ENCODE measurements at regions not wholly inside any gene's neighbourhood (a gene's known extent, or its start where the extent isn't known, plus 50 kb on each side); places are given as distances from the start of the nearest gene placed in this dataset.
A peak's percentile ranks its signal among the peaks of the same experiment; 100 is the strongest.

GRCh38 chr12:93170928-93171327 lies 206.8 kb upstream of the NUDT4 start:
- Histone ChIP-seq H3K9me3 (ENCODE audit: control insufficient read depth in 2 of 2, low read length in 2 of 2) (no peaks in the 10 kb centered on the region), H3K9ac (ENCODE audit: low read length in 2 of 2) (no peak overlapping the region), H3K4me1 (ENCODE audit: control insufficient read depth, insufficient read depth, low read length) (peaks cover 34% of the 10 kb centered on the region), H3K27me3 (ENCODE audit: control insufficient read depth in 1 of 2, insufficient read depth in 2 of 2, low read length in 2 of 2) (no peaks in the 10 kb centered on the region), H3K4me3 (ENCODE audit: low read length in 2 of 2) (no peak overlapping the region), H3K36me3 (ENCODE audit: control insufficient read depth in 2 of 2, insufficient read depth in 2 of 2, low read length in 2 of 2) (no peaks in the 10 kb centered on the region), H3K27ac (ENCODE audit: low read length) (no peak overlapping the region)

DNA sequence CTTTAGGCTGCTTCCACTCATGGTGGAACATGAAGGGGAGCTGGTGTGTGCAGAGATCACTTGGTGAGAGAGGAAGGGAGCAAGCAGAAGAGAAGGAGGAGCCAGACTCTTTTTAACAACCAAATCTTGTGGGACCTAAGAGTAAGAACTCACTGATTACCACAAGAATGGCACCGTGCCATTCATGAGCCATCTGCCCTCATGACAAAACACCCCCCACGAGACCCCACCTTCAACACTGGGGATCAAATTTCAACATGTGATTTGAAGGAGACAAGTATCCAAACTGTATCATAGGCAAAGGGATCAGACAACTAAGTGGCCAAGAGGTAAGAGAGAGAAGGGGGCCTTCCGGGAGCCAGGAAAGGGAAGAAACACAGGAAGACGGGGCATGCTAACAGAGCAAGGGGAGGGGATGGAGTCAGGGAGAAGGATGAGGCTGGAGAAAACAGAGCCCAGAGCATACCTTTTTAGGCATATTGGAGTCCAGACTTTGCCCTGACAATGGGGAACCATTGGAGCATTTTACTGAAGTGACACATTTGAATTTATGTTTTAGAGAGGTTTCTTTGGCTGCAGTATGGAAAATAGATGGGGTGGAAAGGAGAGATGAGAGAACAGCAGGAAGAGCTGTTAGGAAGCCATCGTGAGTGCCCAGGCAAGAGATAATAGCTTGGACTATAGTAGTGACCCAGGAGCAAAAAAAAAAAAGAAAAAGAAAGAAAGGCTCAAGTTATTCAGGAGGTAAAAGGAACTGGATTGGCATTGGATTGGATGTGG lies 204.4 kb upstream of the NUDT4 start:
- Histone ChIP-seq H3K9ac (ENCODE audit: low read length in 2 of 2) (no peak overlapping the region), H3K36me3 (ENCODE audit: control insufficient read depth in 2 of 2, insufficient read depth in 2 of 2, low read length in 2 of 2) (no peaks in the 10 kb centered on the region), H3K27ac (ENCODE audit: low read length) (peak overlapping the region; percentile 64), H3K9me3 (ENCODE audit: control insufficient read depth in 2 of 2, low read length in 2 of 2) (no peaks in the 10 kb centered on the region), H3K4me3 (ENCODE audit: low read length in 2 of 2) (peak overlapping the region in 1 of 2 donors; percentile 15), H3K4me1 (ENCODE audit: control insufficient read depth, insufficient read depth, low read length) (peaks cover 45% of the 10 kb centered on the region), H3K27me3 (ENCODE audit: control insufficient read depth in 1 of 2, insufficient read depth in 2 of 2, low read length in 2 of 2) (no peaks in the 10 kb centered on the region)

DNA sequence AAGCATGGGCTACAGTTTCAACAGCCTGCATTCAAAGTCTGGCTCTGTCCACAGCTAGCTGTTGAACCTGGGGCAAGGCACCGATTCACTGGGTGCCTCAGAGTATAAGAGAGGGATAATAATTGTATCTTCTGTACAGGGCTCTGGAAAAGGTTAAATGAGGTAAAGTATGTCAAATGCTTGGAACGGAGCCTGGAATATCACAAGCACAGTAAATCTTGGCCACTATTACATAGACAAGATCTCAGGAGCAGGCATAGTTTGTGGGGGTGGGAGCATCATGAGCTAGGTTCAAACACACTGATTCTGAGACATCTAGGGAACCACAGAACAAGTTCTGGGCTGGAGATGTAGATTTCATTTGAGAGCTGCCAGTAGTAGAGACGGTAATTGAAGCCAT lies 203.7 kb upstream of the NUDT4 start:
- H3K27me3 ChIP-seq (ENCODE audit: control insufficient read depth in 1 of 2, insufficient read depth in 2 of 2, low read length in 2 of 2), result no peaks in the 10 kb centered on the region
- H3K4me3 ChIP-seq (ENCODE audit: low read length in 2 of 2), result peak overlapping the region in 1 of 2 donors; percentile 22
- no peak overlapping the region for H3K9ac ChIP-seq (ENCODE audit: low read length in 2 of 2)
- H3K36me3 ChIP-seq (ENCODE audit: control insufficient read depth in 2 of 2, insufficient read depth in 2 of 2, low read length in 2 of 2), result no peaks in the 10 kb centered on the region
- H3K9me3 ChIP-seq (ENCODE audit: control insufficient read depth in 2 of 2, low read length in 2 of 2), result no peaks in the 10 kb centered on the region
- peak overlapping the region; percentile 64 for H3K27ac ChIP-seq (ENCODE audit: low read length)
- H3K4me1 ChIP-seq (ENCODE audit: control insufficient read depth, insufficient read depth, low read length), result peaks cover 50% of the 10 kb centered on the region

DNA sequence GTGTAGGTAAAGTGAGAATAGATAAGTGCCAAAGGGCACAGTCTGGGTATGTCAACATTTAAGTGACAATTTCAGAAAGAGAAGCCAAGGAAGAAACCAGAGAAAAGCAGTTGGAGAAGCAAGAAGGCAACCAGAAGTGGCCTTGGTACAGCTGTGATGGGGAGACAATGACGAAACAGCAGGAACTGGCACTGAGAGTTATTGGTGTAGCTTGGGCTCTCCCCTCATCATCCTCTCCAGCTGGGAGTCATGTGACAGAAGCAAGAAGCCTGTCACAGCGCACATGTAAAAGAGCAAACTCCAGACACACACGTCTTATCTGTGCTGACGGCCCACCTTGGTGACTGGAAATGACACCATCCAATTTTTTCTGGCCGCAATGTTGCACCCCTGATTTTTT lies 203.3 kb upstream of the NUDT4 start:
- Histone ChIP-seq H3K27me3 (ENCODE audit: control insufficient read depth in 1 of 2, insufficient read depth in 2 of 2, low read length in 2 of 2) (no peaks in the 10 kb centered on the region), H3K27ac (ENCODE audit: low read length) (peak overlapping the region; percentile 64), H3K9ac (ENCODE audit: low read length in 2 of 2) (no peak overlapping the region), H3K4me3 (ENCODE audit: low read length in 2 of 2) (no peak overlapping the region), H3K36me3 (ENCODE audit: control insufficient read depth in 2 of 2, insufficient read depth in 2 of 2, low read length in 2 of 2) (no peaks in the 10 kb centered on the region), H3K4me1 (ENCODE audit: control insufficient read depth, insufficient read depth, low read length) (peaks cover 53% of the 10 kb centered on the region), H3K9me3 (ENCODE audit: control insufficient read depth in 2 of 2, low read length in 2 of 2) (no peaks in the 10 kb centered on the region)

GRCh38 chr12:93176165-93176564 lies 201.6 kb upstream of the NUDT4 start:
- no peaks in the 10 kb centered on the region for H3K9me3 ChIP-seq (ENCODE audit: control insufficient read depth in 2 of 2, low read length in 2 of 2)
- H3K27me3 ChIP-seq (ENCODE audit: control insufficient read depth in 1 of 2, insufficient read depth in 2 of 2, low read length in 2 of 2), result no peaks in the 10 kb centered on the region
- H3K9ac ChIP-seq (ENCODE audit: low read length in 2 of 2), result no peak overlapping the region
- H3K27ac ChIP-seq (ENCODE audit: low read length), result no peak overlapping the region
- H3K4me1 ChIP-seq (ENCODE audit: control insufficient read depth, insufficient read depth, low read length), result peaks cover 57% of the 10 kb centered on the region
- H3K4me3 ChIP-seq (ENCODE audit: low read length in 2 of 2), result peak overlapping the region; percentile 9 to 12
- H3K36me3 ChIP-seq (ENCODE audit: control insufficient read depth in 2 of 2, insufficient read depth in 2 of 2, low read length in 2 of 2), result no peaks in the 10 kb centered on the region

- Histone ChIP-seq H3K4me3 (ENCODE audit: low read length in 2 of 2) (peak overlapping the region; percentile 12 to 54), H3K27me3 (ENCODE audit: control insufficient read depth in 1 of 2, insufficient read depth in 2 of 2, low read length in 2 of 2) (no peaks in the 10 kb centered on the region), H3K4me1 (ENCODE audit: control insufficient read depth, insufficient read depth, low read length) (peaks cover 62% of the 10 kb centered on the region), H3K36me3 (ENCODE audit: control insufficient read depth in 2 of 2, insufficient read depth in 2 of 2, low read length in 2 of 2) (no peaks in the 10 kb centered on the region), H3K9me3 (ENCODE audit: control insufficient read depth in 2 of 2, low read length in 2 of 2) (no peaks in the 10 kb centered on the region), H3K27ac (ENCODE audit: low read length) (peak overlapping the region; percentile 66), H3K9ac (ENCODE audit: low read length in 2 of 2) (no peak overlapping the region)
Observed at GRCh38 chr12:93176610-93177126, 201.1 kb upstream of the NUDT4 start.

- Histone ChIP-seq H3K36me3 (ENCODE audit: control insufficient read depth in 2 of 2, insufficient read depth in 2 of 2, low read length in 2 of 2) (no peaks in the 10 kb centered on the region), H3K27ac (ENCODE audit: low read length) (peak overlapping the region; percentile 66), H3K9me3 (ENCODE audit: control insufficient read depth in 2 of 2, low read length in 2 of 2) (no peaks in the 10 kb centered on the region), H3K4me3 (ENCODE audit: low read length in 2 of 2) (peak overlapping the region in 1 of 2 donors; percentile 54), H3K4me1 (ENCODE audit: control insufficient read depth, insufficient read depth, low read length) (peaks cover 58% of the 10 kb centered on the region), H3K27me3 (ENCODE audit: control insufficient read depth in 1 of 2, insufficient read depth in 2 of 2, low read length in 2 of 2) (no peaks in the 10 kb centered on the region), H3K9ac (ENCODE audit: low read length in 2 of 2) (no peak overlapping the region)
Observed at GRCh38 chr12:93177208-93178153, 200.2 kb upstream of the NUDT4 start.

DNA sequence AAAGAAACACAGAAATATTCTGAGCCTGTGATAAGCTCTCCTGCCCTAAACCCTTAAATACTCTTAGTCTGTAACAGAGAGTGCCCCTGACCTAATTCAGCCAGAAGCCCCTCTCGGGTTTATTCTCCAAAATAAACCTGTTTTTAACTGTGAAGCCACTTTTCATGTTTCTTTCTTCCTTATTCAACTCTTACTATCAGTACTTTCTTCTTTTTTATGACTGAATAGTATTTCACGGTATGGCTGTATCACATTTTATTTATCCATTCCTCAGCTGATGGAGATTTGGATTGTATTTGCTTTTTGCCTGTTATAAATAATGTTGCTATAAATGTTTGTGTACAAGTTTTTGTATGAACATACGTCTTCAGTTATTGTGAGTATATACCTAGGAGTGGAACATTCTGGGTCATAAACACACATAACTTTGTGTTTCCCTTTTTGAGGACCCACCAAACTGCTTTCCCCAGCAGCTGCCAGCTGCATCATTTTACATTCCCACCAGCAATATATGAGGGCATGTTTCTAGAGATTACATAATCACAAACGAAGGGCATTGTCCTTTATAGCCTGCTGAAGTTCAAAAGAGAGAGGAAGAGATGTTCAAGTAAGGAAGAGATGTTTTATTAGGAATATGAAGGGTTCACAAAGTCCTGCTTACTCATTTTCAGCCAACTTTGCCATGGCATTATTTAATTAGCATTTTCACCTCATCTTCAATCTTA lies 199.4 kb upstream of the NUDT4 start:
- Histone ChIP-seq H3K9ac (ENCODE audit: low read length in 2 of 2) (no peak overlapping the region), H3K4me1 (ENCODE audit: control insufficient read depth, insufficient read depth, low read length) (peaks cover 49% of the 10 kb centered on the region), H3K36me3 (ENCODE audit: control insufficient read depth in 2 of 2, insufficient read depth in 2 of 2, low read length in 2 of 2) (no peaks in the 10 kb centered on the region), H3K27me3 (ENCODE audit: control insufficient read depth in 1 of 2, insufficient read depth in 2 of 2, low read length in 2 of 2) (no peaks in the 10 kb centered on the region), H3K27ac (ENCODE audit: low read length) (peak overlapping the region; percentile 0), H3K9me3 (ENCODE audit: control insufficient read depth in 2 of 2, low read length in 2 of 2) (no peaks in the 10 kb centered on the region), H3K4me3 (ENCODE audit: low read length in 2 of 2) (no peak overlapping the region)

DNA sequence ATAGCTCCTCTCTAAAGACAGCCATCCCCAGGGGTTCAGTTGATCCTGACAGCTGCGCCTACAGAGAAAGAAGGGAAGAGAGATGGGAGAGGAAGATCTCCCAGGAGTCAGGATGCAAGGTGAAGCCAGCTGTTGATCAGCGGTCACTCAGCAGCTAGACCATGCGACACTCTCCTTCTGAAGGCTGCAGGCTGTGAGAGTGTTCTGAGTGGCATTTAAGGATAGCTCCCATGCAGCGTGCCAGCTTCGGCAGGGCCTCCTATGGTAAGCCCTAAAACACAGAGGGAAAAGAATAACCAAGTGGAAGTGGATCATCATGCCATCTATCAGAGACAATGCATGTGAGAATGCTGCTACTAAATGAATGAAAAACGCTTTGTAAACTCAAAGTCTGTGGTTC lies 197.9 kb upstream of the NUDT4 start:
- H3K27ac ChIP-seq (ENCODE audit: low read length), result peak overlapping the region; percentile 38
- H3K9me3 ChIP-seq (ENCODE audit: control insufficient read depth in 2 of 2, low read length in 2 of 2), result no peaks in the 10 kb centered on the region
- H3K27me3 ChIP-seq (ENCODE audit: control insufficient read depth in 1 of 2, insufficient read depth in 2 of 2, low read length in 2 of 2), result no peaks in the 10 kb centered on the region
- H3K4me3 ChIP-seq (ENCODE audit: low read length in 2 of 2), result no peak overlapping the region
- H3K36me3 ChIP-seq (ENCODE audit: control insufficient read depth in 2 of 2, insufficient read depth in 2 of 2, low read length in 2 of 2), result no peaks in the 10 kb centered on the region
- no peak overlapping the region for H3K9ac ChIP-seq (ENCODE audit: low read length in 2 of 2)
- peaks cover 47% of the 10 kb centered on the region for H3K4me1 ChIP-seq (ENCODE audit: control insufficient read depth, insufficient read depth, low read length)

GRCh38 chr12:93180566-93180965 lies 197.2 kb upstream of the NUDT4 start:
- no peaks in the 10 kb centered on the region for H3K36me3 ChIP-seq (ENCODE audit: control insufficient read depth in 2 of 2, insufficient read depth in 2 of 2, low read length in 2 of 2)
- no peaks in the 10 kb centered on the region for H3K9me3 ChIP-seq (ENCODE audit: control insufficient read depth in 2 of 2, low read length in 2 of 2)
- no peak overlapping the region for H3K9ac ChIP-seq (ENCODE audit: low read length in 2 of 2)
- no peak overlapping the region for H3K4me3 ChIP-seq (ENCODE audit: low read length in 2 of 2)
- H3K4me1 ChIP-seq (ENCODE audit: control insufficient read depth, insufficient read depth, low read length), result peaks cover 52% of the 10 kb centered on the region
- H3K27ac ChIP-seq (ENCODE audit: low read length), result no peak overlapping the region
- no peaks in the 10 kb centered on the region for H3K27me3 ChIP-seq (ENCODE audit: control insufficient read depth in 1 of 2, insufficient read depth in 2 of 2, low read length in 2 of 2)
